Ovary (tissue), 7 donors: ENCODE measurements at regions not wholly inside any gene's neighbourhood (a gene's known extent, or its start where the extent isn't known, plus 50 kb on each side); places are given as distances from the start of the nearest gene placed in this dataset.

Source experiments
- DNase-seq, 5 donors: peaks; one replicate each; pipeline ENCODE4 v3.0.0-alpha.2; 2019 to 2020
- H3K27ac ChIP-seq, 2 donors: fragments of 200-600 bp; one replicate each; pipeline versions ENCODE4 v1.5.1 to v1.8.0; 2019 to 2022
- H3K27me3 ChIP-seq: fragments of 200-600 bp; one replicate; pipeline ENCODE4 v1.8.0; 2022
- H3K36me3 ChIP-seq: fragments of 200-600 bp; sonication (generic); one replicate; pipeline ENCODE4 v1.5.1; 2019
- H3K4me1 ChIP-seq: one replicate; pipeline ENCODE4 v1.8.1; 2013; ENCODE audit warnings: mild to moderate bottlenecking, moderate library complexity; ENCODE audit not compliant: insufficient read depth
- H3K4me3 ChIP-seq: fragments of 200-600 bp; sonication (generic); one replicate; pipeline ENCODE4 v1.5.1; 2017
- H3K9me3 ChIP-seq, 2 donors: fragments of 200-600 bp in 1 of 2; sonication (generic) in 1 of 2; one replicate each; pipeline versions ENCODE4 v1.5.1 to v1.8.1; 2013 to 2019; ENCODE audit warnings: mild to moderate bottlenecking in 1 of 2, moderate library complexity in 1 of 2
- CTCF ChIP-seq, 3 donors: fragments of 450-650 bp in 2 of 3; fragments of 200-600 bp in 1 of 3; IDR thresholded peaks; one replicate each; pipeline versions ENCODE4 v1.5.1 to v1.8.0; 2016 to 2022; ENCODE audit warnings: antibody characterized with exemption in 3 of 3, mild to moderate bottlenecking in 1 of 3
- EP300 ChIP-seq: sonication (generic); formaldehyde crosslinking; IDR thresholded peaks from one replicate; pipeline ENCODE4 v1.6.1; 2017; ENCODE audit warnings: antibody characterized with exemption
- POLR2A ChIP-seq: fragments of 450-650 bp; IDR thresholded peaks from one replicate; pipeline ENCODE4 v1.6.1; 2017; ENCODE audit warnings: antibody characterized with exemption, mild to moderate bottlenecking, moderate library complexity
- WGBS, 3 donors: extraction: QIAGEN DNeasy Blood & Tissue Kit in 1 of 3; methylation state at CpG; one replicate each; pipeline versions ENCODE4 v1.1.5 to v1.1.7; 2013 to 2017; 5-methylcytosine and 5-hydroxymethylcytosine counted together
- intact Hi-C, 4 donors: fragments of 100-400 bp; cut with DNase I; formaldehyde crosslinking; loops; one replicate each; pipeline versions ENCODE4 v1.11.0 to v1.15.1; 2022 to 2023
- donor health status: DM: no; HTN: no; CAD: no; lungs with moderate emphysema.
- donor health status: DM: no; HTN: no; CAD: no.
- donor health status: Bipolar disorder and iron deficiency.
- donor health status: DM: no; HTN: no; CAD: no.
- donor health status: DM: yes; HTN: yes; CAD: no.

GRCh38 chr7:131095346-131095745 lies 232.3 kb upstream of the MKLN1 start:
- DNase-seq: no peak
- Histone ChIP-seq H3K4me1 (peaks cover 36% of the 10 kb centered on the region), H3K36me3 (no peaks in the 10 kb centered on the region), H3K9me3 (no peaks in the 10 kb centered on the region), H3K27me3 (no peaks in the 10 kb centered on the region), H3K4me3 (no peak overlapping the region), H3K27ac (peak overlapping the region in 1 of 2 donors; percentile 29)
- 23 to 47% (median 33%) methylated on average over 7 of the region's 7 CpGs for WGBS, 3 donors
- no peak for TF ChIP-seq EP300
- TF ChIP-seq POLR2A: no peak
- TF ChIP-seq CTCF (IDR thresholded peaks at IDR 0.05): no peak
- intact Hi-C loops: no loop called here

GRCh38 chr7:131096267-131096927 lies 231.3 kb upstream of the MKLN1 start:
- H3K4me1 ChIP-seq: peaks cover 37% of the 10 kb centered on the region
- no peaks in the 10 kb centered on the region for H3K27me3 ChIP-seq
- WGBS, 3 donors: 71 to 86% (median 73%) methylated on average over 7 of the region's 7 CpGs
- TF ChIP-seq EP300 (no peak), CTCF (IDR thresholded peaks at IDR 0.05) (no peak), POLR2A (no peak)
- DNase-seq: no peak
- no peak overlapping the region for H3K27ac ChIP-seq
- no peaks in the 10 kb centered on the region for H3K36me3 ChIP-seq
- H3K9me3 ChIP-seq: no peaks in the 10 kb centered on the region
- intact Hi-C loops: no loop called here
- no peak overlapping the region for H3K4me3 ChIP-seq

GRCh38 chr7:131097662-131098376 lies 229.9 kb upstream of the MKLN1 start:
- Histone ChIP-seq H3K27ac (no peak overlapping the region), H3K4me3 (no peak overlapping the region), H3K36me3 (no peaks in the 10 kb centered on the region), H3K27me3 (no peaks in the 10 kb centered on the region), H3K4me1 (peaks cover 38% of the 10 kb centered on the region), H3K9me3 (no peaks in the 10 kb centered on the region)
- DNase-seq: no peak
- TF ChIP-seq POLR2A (no peak), EP300 (no peak), CTCF (IDR thresholded peaks at IDR 0.05) (no peak)
- WGBS, 3 donors: 84 to 89% (median 87%) methylated on average over 13 of the region's 13 CpGs
- intact Hi-C loops: no loop called here

GRCh38 chr7:131098527-131098926 lies 229.1 kb upstream of the MKLN1 start:
- no peak overlapping the region for H3K4me3 ChIP-seq
- H3K9me3 ChIP-seq: no peaks in the 10 kb centered on the region
- intact Hi-C loops: no loop called here
- H3K27me3 ChIP-seq: no peaks in the 10 kb centered on the region
- TF ChIP-seq POLR2A (no peak), CTCF (IDR thresholded peaks at IDR 0.05) (no peak), EP300 (no peak)
- DNase-seq: no peak
- H3K4me1 ChIP-seq: peaks cover 37% of the 10 kb centered on the region
- WGBS, 3 donors: 65 to 74% (median 73%) methylated on average over 3 of the region's 3 CpGs
- no peaks in the 10 kb centered on the region for H3K36me3 ChIP-seq
- H3K27ac ChIP-seq: no peak overlapping the region
